Activated CD4-positive, alpha-beta T cell treated with anti-CD3 and anti-CD28 coated beads, Interleukin-2, amount 50 U/mL, for 24 hours (primary cell): ENCODE measurements at regions not wholly inside any gene's neighbourhood (a gene's known extent, or its start where the extent isn't known, plus 50 kb on each side); places are given as distances from the start of the nearest gene placed in this dataset.

ENCODE experiments used
- DNase-seq, 2 donors: peaks; one replicate each; pipeline ENCODE4 v3.0.0-alpha.2; 2020; ENCODE audit warnings: low read depth in 1 of 2, low spot score in 1 of 2

GRCh38 chr3:176737480-176738110 lies 459.7 kb downstream of the TBL1XR1 start:
- no peak for DNase-seq

GRCh38 chr3:176734146-176734545 lies 463.1 kb downstream of the TBL1XR1 start:
- DNase-seq = no peak

- DNase-seq = no peak
These were observed 472.9 kb downstream of the TBL1XR1 start for GRCh38 chr3:176724394-176724759.

GRCh38 chr3:176723758-176724393 lies 473.4 kb downstream of the TBL1XR1 start:
- no peak for DNase-seq

- DNase-seq = no peak
These were observed 483.2 kb downstream of the TBL1XR1 start for GRCh38 chr3:176714034-176714433.

GRCh38 chr3:176712191-176712590 lies 485.1 kb downstream of the TBL1XR1 start:
- no peak for DNase-seq

GRCh38 chr3:176699288-176699687 lies 498.0 kb downstream of the TBL1XR1 start:
- DNase-seq = no peak

- DNase-seq = no peak
These were observed 499.9 kb downstream of the TBL1XR1 start for GRCh38 chr3:176697284-176697889.

- DNase-seq = no peak
These were observed 500.5 kb downstream of the TBL1XR1 start for GRCh38 chr3:176696816-176697215.

GRCh38 chr3:176692966-176693785 lies 504.1 kb downstream of the TBL1XR1 start:
- DNase-seq = no peak

GRCh38 chr3:176692199-176692965 lies 504.9 kb downstream of the TBL1XR1 start:
- no peak for DNase-seq

GRCh38 chr3:176690083-176690869 lies 507.0 kb downstream of the TBL1XR1 start:
- no peak for DNase-seq

GRCh38 chr3:176687754-176688153 lies 509.5 kb downstream of the TBL1XR1 start:
- no peak for DNase-seq

GRCh38 chr3:176683382-176683781 lies 513.9 kb downstream of the TBL1XR1 start:
- DNase-seq = no peak

GRCh38 chr3:176663837-176664831 lies 533.1 kb downstream of the TBL1XR1 start:
- no peak for DNase-seq

- no peak for DNase-seq
These were observed 533.9 kb downstream of the TBL1XR1 start for GRCh38 chr3:176663387-176663786.

- no peak for DNase-seq
These were observed 535.8 kb downstream of the TBL1XR1 start for GRCh38 chr3:176661432-176661964.

- no peak for DNase-seq
These were observed 541.7 kb downstream of the TBL1XR1 start for GRCh38 chr3:176655404-176656094.
